H54 (cell line): ENCODE measurements at regions not wholly inside any gene's neighbourhood (a gene's known extent, or its start where the extent isn't known, plus 50 kb on each side); places are given as distances from the start of the nearest gene placed in this dataset.

ENCODE experiments used
- DNase-seq: peaks from one replicate; pipeline ENCODE4 v3.0.0; 2011; ENCODE audit warnings: low spot score, mixed read lengths; ENCODE audit not compliant: insufficient read length
- FAIRE-seq: peaks from 3 replicates; lab custom pipeline; 2011; peaks lifted over from hg19 to GRCh38; lab: Jason Lieb, UNC
- POLR2A ChIP-seq: IDR thresholded peaks from 2 replicates; pipeline ENCODE4 v1.6.1; 2011; ENCODE audit warnings: low read depth, mild to moderate bottlenecking, low read length

DNA sequence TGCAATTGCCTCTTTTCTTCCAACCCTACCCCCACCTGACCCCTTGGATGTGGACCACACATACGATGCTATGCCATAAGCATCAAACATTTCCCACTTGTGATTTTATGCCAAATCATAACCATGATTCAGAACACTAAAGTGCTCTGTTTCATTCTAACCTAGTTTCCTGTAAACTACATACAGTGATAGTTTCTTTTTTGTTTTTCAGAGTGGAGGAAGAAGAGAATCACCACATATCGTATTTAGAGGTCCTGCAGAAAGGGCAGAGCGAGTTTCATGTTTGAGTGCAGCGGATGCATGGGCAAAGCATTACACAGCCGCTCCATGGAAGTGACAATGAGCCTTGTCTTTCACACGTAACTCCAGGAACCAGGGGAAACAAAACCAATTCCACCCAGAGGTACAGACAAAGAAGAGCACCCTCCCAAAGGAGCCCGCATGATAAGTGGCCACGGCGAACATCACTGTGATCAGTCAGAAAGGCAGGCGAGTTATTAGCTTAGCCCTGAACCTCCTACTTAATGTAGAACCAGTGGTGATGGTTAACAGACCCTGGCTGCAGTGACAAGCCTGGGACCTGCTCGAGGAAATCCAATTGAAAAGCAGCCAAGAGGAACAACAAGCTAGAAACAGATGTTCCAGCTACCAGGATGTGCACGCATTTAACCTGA is 64.0 kb upstream of the ZNF281 start:
- TF ChIP-seq POLR2A = no peak
- no peak for FAIRE-seq
- no peak for DNase-seq

DNA sequence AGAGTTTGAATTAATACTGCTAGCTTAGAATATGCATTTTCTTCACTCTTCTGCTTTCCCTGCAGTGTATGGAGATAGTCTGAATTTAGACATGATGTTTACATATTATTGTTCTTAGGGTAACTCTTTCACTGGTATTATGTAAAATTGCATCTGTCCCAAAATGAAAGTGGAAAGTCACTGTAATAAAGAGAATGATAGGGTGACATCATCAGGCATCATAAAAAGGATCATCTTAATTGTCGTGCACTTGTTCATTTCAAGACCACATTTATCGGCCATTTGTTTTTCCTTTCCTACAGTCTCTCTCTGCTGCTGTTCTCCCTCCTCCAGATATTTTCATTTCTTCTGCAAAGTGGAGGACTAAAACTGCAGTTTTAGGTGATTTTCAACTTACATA is 61.9 kb upstream of the ZNF281 start:
- DNase-seq (no peak), FAIRE-seq (no peak)
- no peak for TF ChIP-seq POLR2A

DNA sequence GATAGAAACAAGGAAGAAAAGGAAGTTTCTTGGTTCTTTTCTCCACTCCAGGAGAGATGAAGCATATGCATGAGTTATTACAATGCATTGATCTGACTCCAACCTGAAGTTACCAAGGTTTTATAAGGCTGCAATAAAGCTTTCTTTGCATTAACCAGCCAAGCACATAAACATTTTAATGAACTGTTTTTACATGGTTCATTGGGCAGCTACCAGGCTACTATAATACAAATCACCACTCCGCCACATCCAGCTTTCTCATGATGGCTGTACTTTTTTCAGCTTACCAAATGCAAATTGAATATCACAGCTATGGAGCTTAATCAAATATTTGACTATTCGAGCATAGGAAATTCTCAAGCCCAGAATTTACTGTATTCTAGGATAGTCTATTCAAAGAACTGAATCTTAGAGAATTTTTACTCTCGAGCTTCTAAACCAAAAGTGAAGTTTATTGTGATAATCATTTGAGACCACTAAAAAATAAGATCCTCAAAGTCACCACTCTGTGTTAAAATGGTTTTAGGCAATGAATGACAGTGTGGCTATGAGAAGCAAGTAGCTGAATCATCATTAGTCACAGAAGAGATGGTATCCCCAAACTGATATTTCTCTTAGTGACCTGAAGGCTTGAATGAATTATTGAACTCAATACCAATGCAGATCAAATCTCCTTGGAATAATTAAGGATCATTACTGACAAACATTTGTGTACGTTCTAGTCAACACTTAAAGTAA is 58.6 kb upstream of the ZNF281 start:
- FAIRE-seq (peak; percentile 52), DNase-seq (no peak)
- no peak for TF ChIP-seq POLR2A

DNA sequence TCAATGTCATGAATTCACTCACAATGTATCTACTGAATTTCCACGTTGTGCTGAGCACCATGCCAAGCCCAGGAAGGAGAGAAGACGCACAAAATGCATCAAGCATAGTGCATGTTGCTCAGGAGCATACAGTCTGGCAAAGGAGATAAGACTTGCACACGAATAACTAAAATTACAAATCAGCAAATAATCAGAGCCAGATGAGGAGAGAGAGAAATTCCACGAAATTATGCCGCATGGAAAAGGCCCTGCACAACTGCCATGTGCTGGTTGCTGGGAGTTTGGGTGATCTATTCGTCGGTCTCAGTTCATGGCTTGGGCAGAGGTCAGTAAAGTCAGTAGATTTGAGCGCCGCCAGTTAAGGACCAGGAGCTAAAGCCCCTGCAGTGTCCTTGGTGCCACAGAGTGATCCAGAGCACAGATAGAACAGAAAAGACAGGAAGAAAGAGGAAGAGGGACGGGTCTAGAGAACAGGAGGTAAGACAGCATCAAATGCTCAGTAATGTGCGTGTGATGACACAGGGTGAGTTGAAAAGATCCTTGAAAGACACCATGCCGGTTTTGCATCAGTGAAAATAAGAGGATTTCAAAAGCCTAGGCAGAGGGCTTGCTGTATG is 55.1 kb upstream of the ZNF281 start:
- no peak for FAIRE-seq
- DNase-seq = no peak
- TF ChIP-seq POLR2A = no peak
